ENCODE measurements at regions not wholly inside any gene's neighbourhood (a gene's known extent, or its start where the extent isn't known, plus 50 kb on each side); places are given as distances from the start of the nearest gene placed in this dataset.

DNA sequence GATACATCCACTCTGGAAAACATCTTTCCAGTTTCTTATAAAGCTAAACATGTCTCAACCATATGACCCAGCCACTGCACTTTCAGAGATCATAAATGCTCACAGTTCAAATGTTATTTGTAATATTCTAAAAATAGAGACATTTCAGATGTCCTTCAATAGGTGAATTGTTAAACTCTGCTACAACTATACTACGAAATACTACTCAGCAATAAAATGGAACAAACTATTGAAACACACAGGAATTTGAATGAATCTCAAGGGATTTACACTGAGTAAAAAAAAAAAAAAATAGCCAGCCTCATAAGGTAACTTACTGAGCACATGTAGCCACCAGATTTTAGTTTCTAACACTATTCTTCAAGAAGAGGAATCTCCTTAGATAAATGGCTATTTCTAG, 253.9 kb downstream of the PCDH18 start:
- no peak for TF ChIP-seq CTCF (IDR thresholded peaks at IDR 0.05; ENCODE audit: low read depth, low read length, poor library complexity, severe bottlenecking)
- TF ChIP-seq EZH2phosphoT487 (IDR thresholded peaks at IDR 0.05; ENCODE audit: borderline replicate concordance, low read length) = no peak
